Natural killer cell treated with Interleukin-12 subunit alpha and Interleukin-12 subunit beta and Interleukin-15 and Interleukin-18, amount 100 ng/mL, for 72 hours (primary cell): ENCODE measurements at regions not wholly inside any gene's neighbourhood (a gene's known extent, or its start where the extent isn't known, plus 50 kb on each side); places are given as distances from the start of the nearest gene placed in this dataset.
"Not testable (repeated sequence)": the region's sequence is repeated elsewhere in the genome, so short reads cannot be mapped to it uniquely, and the experiment has no call there.

Experiments
- ATAC-seq, 2 donors: fragments of 150-1000 bp; cut with Tn5 transposase in 1 of 2; sonication (Bioruptor Pico), chemical (Tn5 transposase) in 1 of 2; 2 replicates each; pipeline ENCODE4 v1.10.0; 2021
- DNase-seq: peaks from one replicate; pipeline ENCODE4 v3.0.0; 2022; ENCODE audit warnings: low spot score
- H3K27ac Mint-ChIP-seq, 2 donors: 1 replicate in 1 of 2; 2 replicates in 1 of 2; pipeline ENCODE4 v1.8.0; 2022; ENCODE audit warnings: mixed read lengths in 2 of 2, mild to moderate bottlenecking in 1 of 2, moderate library complexity in 1 of 2
- H3K27me3 Mint-ChIP-seq, 2 donors: 1 replicate in 1 of 2; 2 replicates in 1 of 2; pipeline ENCODE4 v1.8.0; 2022; ENCODE audit warnings: mixed read lengths in 2 of 2
- H3K36me3 Mint-ChIP-seq: one replicate; pipeline ENCODE4 v1.8.0; 2022; ENCODE audit warnings: mixed read lengths
- H3K4me1 Mint-ChIP-seq, 2 donors: 1 replicate in 1 of 2; 2 replicates in 1 of 2; pipeline ENCODE4 v1.8.0; 2022; ENCODE audit warnings: low read depth in 2 of 2, mixed read lengths in 2 of 2, mild to moderate bottlenecking in 1 of 2
- H3K4me3 Mint-ChIP-seq: one replicate; pipeline ENCODE4 v1.8.0; 2022; ENCODE audit warnings: mixed read lengths
- H3K9me3 Mint-ChIP-seq: 2 replicates; pipeline ENCODE4 v1.8.0; 2022; ENCODE audit warnings: mixed read lengths

DNA sequence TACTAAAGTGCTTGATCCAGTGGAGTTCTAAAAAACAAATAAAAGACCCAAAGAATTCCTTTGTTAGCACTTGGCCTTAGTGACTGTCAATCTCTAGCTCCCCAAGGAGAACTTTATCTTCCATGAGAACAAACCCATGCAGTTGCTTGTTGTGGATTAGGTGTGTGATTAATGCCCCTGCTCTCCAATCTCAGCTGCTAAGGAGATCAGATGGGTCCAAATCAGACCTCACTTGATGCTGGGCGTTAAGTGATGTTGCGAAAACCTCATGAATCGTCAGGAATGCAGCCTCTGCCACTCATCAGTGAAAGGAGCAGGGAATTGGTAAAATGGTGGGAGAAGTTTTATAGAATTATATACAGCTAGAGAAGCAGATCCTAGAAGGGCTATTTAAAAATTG lies 133.7 kb downstream of the DMAC1 start:
- no peak for ATAC-seq
- Mint-ChIP-seq H3K9me3 (no peaks in the 10 kb centered on the region), H3K4me1 (no peaks in the 10 kb centered on the region), H3K4me3 (no peak overlapping the region), H3K27me3 (peaks cover 7 to 11% of the 10 kb centered on the region in 2 donors), H3K36me3 (no peaks in the 10 kb centered on the region), H3K27ac (no peak overlapping the region)
- DNase-seq, result no peak

DNA sequence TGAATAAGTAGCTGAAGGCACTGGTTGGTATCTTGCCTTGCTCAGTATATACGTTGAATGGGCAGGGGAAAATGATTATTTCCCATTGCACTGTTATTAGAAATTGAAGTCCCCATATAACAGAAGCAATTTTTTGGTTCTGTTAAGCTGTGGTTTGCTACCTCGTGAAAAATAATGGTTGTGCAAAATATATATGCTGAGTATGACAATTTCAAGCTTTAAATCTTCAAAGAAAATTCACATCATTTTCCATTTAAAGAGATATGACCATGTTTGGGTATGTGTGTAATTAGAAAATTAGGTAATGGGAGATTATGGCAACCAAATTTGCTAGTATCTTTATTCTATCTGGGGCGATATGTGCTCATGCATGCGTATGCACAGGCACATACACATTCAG lies 139.8 kb downstream of the DMAC1 start:
- no peak overlapping the region for H3K4me3 Mint-ChIP-seq
- no peaks in the 10 kb centered on the region for H3K9me3 Mint-ChIP-seq
- DNase-seq (no peak), ATAC-seq (no peak)
- no peaks in the 10 kb centered on the region for H3K4me1 Mint-ChIP-seq
- H3K27ac Mint-ChIP-seq, result no peak overlapping the region
- no peaks in the 10 kb centered on the region for H3K36me3 Mint-ChIP-seq
- H3K27me3 Mint-ChIP-seq, result peaks cover 0 to under 1% of the 10 kb centered on the region in 2 donors

DNA sequence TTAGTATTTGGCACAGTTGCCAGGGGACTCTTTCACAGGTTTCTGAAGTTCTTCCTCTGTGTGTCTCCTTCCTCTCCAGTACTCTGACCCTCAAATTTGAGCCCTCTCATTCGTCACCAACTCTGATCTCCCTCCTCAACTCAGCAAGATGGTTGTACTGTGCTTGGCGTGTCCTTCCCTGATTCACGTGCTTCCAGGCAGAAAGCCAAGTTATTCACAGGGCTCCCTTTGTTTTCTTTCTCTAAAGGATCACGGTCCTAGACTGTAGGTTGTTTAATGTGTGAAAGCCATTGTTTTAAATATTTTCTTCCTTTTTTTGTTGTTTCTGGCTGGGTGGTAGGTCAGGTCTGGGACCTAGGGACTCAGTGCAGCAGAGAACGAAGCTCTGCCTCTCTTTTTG lies 142.9 kb downstream of the DMAC1 start:
- ATAC-seq (no peak), DNase-seq (no peak)
- no peak overlapping the region for H3K27ac Mint-ChIP-seq
- no peaks in the 10 kb centered on the region for H3K9me3 Mint-ChIP-seq
- no peak overlapping the region for H3K4me3 Mint-ChIP-seq
- H3K4me1 Mint-ChIP-seq, result peaks cover 3 to 5% of the 10 kb centered on the region in 2 donors
- no peaks in the 10 kb centered on the region for H3K27me3 Mint-ChIP-seq
- H3K36me3 Mint-ChIP-seq, result no peaks in the 10 kb centered on the region

DNA sequence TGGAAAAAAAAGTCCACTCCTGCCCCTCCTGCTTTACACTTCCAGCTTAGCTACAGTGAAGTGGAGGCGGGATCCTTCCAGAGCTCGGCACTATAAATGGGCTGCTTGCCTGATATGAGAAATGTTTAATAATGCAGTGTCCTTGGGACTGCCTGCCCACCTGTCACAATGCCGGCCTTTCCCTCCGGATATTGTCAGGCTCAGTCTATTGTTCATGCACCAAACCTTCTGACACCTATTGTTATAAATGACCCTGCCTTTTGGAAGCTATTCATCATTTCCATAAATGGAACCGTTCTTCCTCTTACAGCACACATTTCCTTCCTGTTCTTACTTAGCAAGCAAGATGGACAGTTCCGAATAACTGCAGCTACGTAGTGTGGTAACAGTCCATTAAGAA lies 146.3 kb downstream of the DMAC1 start:
- ATAC-seq, result no peak
- peaks cover 0 to 11% of the 10 kb centered on the region in 2 donors for H3K27me3 Mint-ChIP-seq
- no peak for DNase-seq
- no peak overlapping the region for H3K27ac Mint-ChIP-seq
- no peak overlapping the region for H3K4me3 Mint-ChIP-seq
- peaks cover 3 to 5% of the 10 kb centered on the region in 2 donors for H3K4me1 Mint-ChIP-seq
- no peaks in the 10 kb centered on the region for H3K36me3 Mint-ChIP-seq
- no peaks in the 10 kb centered on the region for H3K9me3 Mint-ChIP-seq

GRCh38 chr9:7640231-7640630 lies 159.3 kb downstream of the DMAC1 start:
- H3K27ac Mint-ChIP-seq, result no peak overlapping the region

GRCh38 chr9:7639471-7639870 lies 160.1 kb downstream of the DMAC1 start:
- no peaks in the 10 kb centered on the region for H3K9me3 Mint-ChIP-seq
- ATAC-seq (no peak), DNase-seq (no peak)
- no peaks in the 10 kb centered on the region for H3K36me3 Mint-ChIP-seq
- H3K27me3 Mint-ChIP-seq, result no peaks in the 10 kb centered on the region
- no peaks in the 10 kb centered on the region for H3K4me1 Mint-ChIP-seq
- H3K4me3 Mint-ChIP-seq, result no peak overlapping the region
- H3K27ac Mint-ChIP-seq, result no peak overlapping the region

More at GRCh38 chr9:7640231-7640630, 159.3 kb downstream of the DMAC1 start:
- H3K27me3 Mint-ChIP-seq, result no peaks in the 10 kb centered on the region
- DNase-seq (no peak), ATAC-seq (no peak)
- no peaks in the 10 kb centered on the region for H3K4me1 Mint-ChIP-seq
- H3K4me3 Mint-ChIP-seq, result no peak overlapping the region
- H3K36me3 Mint-ChIP-seq, result no peaks in the 10 kb centered on the region
- H3K9me3 Mint-ChIP-seq, result no peaks in the 10 kb centered on the region

GRCh38 chr9:7636838-7637467 lies 162.6 kb downstream of the DMAC1 start:
- peaks cover 5% of the 10 kb centered on the region for H3K36me3 Mint-ChIP-seq
- H3K27ac Mint-ChIP-seq, result no peak overlapping the region
- DNase-seq, result no peak

GRCh38 chr9:7636309-7636708 lies 163.3 kb downstream of the DMAC1 start:
- no peak for DNase-seq
- H3K27me3 Mint-ChIP-seq, result peaks cover 2 to 6% of the 10 kb centered on the region in 2 donors

More at GRCh38 chr9:7636838-7637467, 162.6 kb downstream of the DMAC1 start:
- Mint-ChIP-seq H3K27me3 (peaks cover 2 to 6% of the 10 kb centered on the region in 2 donors), H3K4me3 (no peak overlapping the region), H3K4me1 (no peaks in the 10 kb centered on the region), H3K9me3 (peaks cover 4% of the 10 kb centered on the region)
- no peak for ATAC-seq

GRCh38 chr9:7626571-7627029 lies 173.0 kb downstream of the DMAC1 start:
- DNase-seq, result peak; percentile 61
- Mint-ChIP-seq H3K4me1 (peaks cover 16 to 19% of the 10 kb centered on the region in 2 donors), H3K9me3 (peaks cover 25% of the 10 kb centered on the region), H3K36me3 (peaks cover 39% of the 10 kb centered on the region), H3K4me3 (peak overlapping the region; percentile 53), H3K27ac (peak overlapping the region in 1 of 2 donors; percentile 27)
- not testable (repeated sequence) for ATAC-seq, H3K27me3 Mint-ChIP-seq

More at GRCh38 chr9:7636309-7636708, 163.3 kb downstream of the DMAC1 start:
- H3K27ac Mint-ChIP-seq, result no peak overlapping the region
- ATAC-seq, result no peak
- no peaks in the 10 kb centered on the region for H3K4me1 Mint-ChIP-seq
- no peak overlapping the region for H3K4me3 Mint-ChIP-seq
- H3K9me3 Mint-ChIP-seq, result peaks cover 4% of the 10 kb centered on the region
- peaks cover 5% of the 10 kb centered on the region for H3K36me3 Mint-ChIP-seq

DNA sequence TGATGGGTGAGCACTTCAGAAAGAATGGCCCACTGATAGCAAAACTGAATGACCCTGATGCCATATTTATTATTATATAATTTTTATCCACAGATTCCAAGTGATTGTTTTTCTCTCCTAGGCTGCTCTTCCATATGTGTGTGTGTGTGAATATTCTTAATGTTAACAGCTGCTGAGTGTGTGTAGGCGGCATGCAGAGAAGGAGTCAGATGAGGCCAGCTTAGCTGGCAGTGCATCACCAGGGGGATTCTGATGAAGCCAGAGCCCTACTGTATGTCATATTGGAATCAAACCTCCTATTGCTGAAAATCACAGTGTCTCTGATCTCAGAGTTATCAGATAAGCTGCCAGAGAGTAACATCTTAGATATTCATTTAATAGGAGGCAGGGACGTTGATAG lies 177.1 kb downstream of the DMAC1 start:
- peaks cover 14 to 18% of the 10 kb centered on the region in 2 donors for H3K4me1 Mint-ChIP-seq
- H3K9me3 Mint-ChIP-seq, result peaks cover 4% of the 10 kb centered on the region

DNA sequence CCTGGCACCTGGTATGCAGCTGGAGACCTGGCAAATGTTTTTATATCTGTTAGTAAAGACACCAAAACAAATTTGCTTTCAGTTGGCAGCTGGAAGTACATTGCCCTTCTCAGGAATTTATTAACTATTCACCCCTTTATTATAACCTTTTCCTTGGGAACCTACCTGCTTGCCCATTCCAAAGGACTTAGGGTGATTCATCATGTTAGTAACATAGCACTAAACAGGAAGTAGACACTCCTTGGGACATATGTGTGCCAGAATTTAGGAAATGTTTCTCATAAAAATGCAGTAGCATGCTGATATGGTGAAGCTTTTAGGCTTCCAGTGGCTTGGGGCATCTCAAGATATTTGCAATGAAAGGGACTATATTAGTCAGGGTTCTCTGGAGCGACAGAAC lies 184.2 kb downstream of the DMAC1 start:
- no peak overlapping the region for H3K27ac Mint-ChIP-seq
- no peak for DNase-seq
- no peak overlapping the region for H3K4me3 Mint-ChIP-seq
- no peaks in the 10 kb centered on the region for H3K9me3 Mint-ChIP-seq
- H3K36me3 Mint-ChIP-seq, result no peaks in the 10 kb centered on the region
- no peak for ATAC-seq
- H3K27me3 Mint-ChIP-seq, result peaks cover 0 to 2% of the 10 kb centered on the region in 2 donors
- peaks cover 9 to 12% of the 10 kb centered on the region in 2 donors for H3K4me1 Mint-ChIP-seq

More for the DNA sequence above, 177.1 kb downstream of the DMAC1 start:
- Mint-ChIP-seq H3K36me3 (peaks cover 6% of the 10 kb centered on the region), H3K4me3 (no peak overlapping the region), H3K27ac (no peak overlapping the region), H3K27me3 (no peaks in the 10 kb centered on the region)
- no peak for DNase-seq
- ATAC-seq, result no peak

GRCh38 chr9:7613931-7614330 lies 185.6 kb downstream of the DMAC1 start:
- Mint-ChIP-seq H3K27me3 (peaks cover 0 to 2% of the 10 kb centered on the region in 2 donors), H3K4me1 (peaks cover 9 to 12% of the 10 kb centered on the region in 2 donors), H3K27ac (no peak overlapping the region), H3K9me3 (no peaks in the 10 kb centered on the region), H3K4me3 (peak overlapping the region; percentile 1), H3K36me3 (no peaks in the 10 kb centered on the region)
- DNase-seq (no peak), ATAC-seq (no peak)

DNA sequence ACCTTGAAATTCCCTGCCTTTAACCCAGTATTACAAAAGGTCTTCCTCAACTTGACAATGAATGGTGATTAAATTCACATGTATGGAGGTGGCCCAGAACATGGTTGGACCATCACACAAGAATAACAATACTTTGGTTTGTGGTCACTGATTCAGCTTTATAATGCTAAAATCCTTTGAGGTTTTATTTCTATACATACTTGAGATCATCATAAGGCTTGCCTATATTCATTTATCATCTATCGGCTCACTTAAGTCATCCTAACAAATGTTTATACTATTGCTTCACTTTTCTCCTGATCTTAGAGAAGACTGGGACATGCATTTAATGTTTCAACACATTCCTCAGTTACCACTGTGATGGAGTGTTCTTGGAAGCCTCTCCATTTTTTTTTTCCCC lies 191.3 kb downstream of the DMAC1 start:
- H3K4me3 Mint-ChIP-seq, result no peak overlapping the region
- no peak for DNase-seq
- no peaks in the 10 kb centered on the region for H3K9me3 Mint-ChIP-seq
- H3K27ac Mint-ChIP-seq, result no peak overlapping the region
- H3K27me3 Mint-ChIP-seq, result peaks cover 2 to 5% of the 10 kb centered on the region in 2 donors
- no peak for ATAC-seq
- H3K36me3 Mint-ChIP-seq, result no peaks in the 10 kb centered on the region
- H3K4me1 Mint-ChIP-seq, result peaks cover 0 to 5% of the 10 kb centered on the region in 2 donors

DNA sequence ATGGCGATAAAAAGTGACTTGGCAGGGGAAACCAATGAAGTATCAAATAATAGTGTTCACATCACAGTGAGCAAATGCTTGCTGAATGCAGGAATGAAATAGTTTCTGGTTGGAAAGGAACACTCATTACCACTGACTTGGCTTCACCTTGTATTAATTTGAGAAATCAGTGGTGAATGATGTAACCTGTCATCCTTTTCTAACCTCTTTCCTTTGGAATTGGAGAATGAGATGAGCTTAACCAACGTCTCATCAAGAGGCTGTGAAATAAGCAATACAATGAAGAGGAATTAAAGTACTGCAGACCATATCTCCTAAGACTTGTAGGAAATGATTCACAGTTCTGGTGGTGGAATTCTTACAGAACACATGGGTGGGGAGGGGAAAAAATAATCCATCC lies 192.2 kb downstream of the DMAC1 start:
- H3K4me3 Mint-ChIP-seq, result no peak overlapping the region
- H3K27ac Mint-ChIP-seq, result no peak overlapping the region
- peaks cover 0 to 4% of the 10 kb centered on the region in 2 donors for H3K4me1 Mint-ChIP-seq
- no peaks in the 10 kb centered on the region for H3K9me3 Mint-ChIP-seq
- ATAC-seq (no peak), DNase-seq (no peak)
- H3K36me3 Mint-ChIP-seq, result no peaks in the 10 kb centered on the region
- H3K27me3 Mint-ChIP-seq, result peaks cover 2 to 5% of the 10 kb centered on the region in 2 donors

DNA sequence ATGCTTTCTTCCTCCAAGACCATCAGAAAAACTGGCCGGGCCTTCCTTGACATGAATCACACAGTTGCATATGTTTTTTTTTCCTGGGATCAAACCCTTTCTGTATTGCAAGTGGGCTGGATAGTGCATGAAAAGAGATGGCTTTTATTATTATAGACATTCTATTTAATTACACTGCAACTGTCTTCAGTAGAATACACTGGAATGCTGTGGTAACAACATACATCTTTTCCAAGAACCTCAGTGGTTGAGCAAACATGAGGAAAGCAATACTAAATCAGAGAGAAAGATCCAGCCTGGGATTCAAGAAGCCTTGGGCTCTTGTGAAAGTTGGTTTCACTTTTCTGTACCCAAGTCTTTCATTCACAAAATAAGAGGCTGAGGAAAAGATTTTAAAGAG lies 193.0 kb downstream of the DMAC1 start:
- DNase-seq (no peak), ATAC-seq (no peak)
- Mint-ChIP-seq H3K4me1 (peaks cover 0 to 4% of the 10 kb centered on the region in 2 donors), H3K9me3 (no peaks in the 10 kb centered on the region), H3K27ac (no peak overlapping the region), H3K36me3 (no peaks in the 10 kb centered on the region), H3K4me3 (no peak overlapping the region), H3K27me3 (peaks cover 2 to 5% of the 10 kb centered on the region in 2 donors)
